Keratinocyte (primary cell): ENCODE measurements at regions not wholly inside any gene's neighbourhood (a gene's known extent, or its start where the extent isn't known, plus 50 kb on each side); places are given as distances from the start of the nearest gene placed in this dataset.

Source experiments
- DNase-seq: peaks from one replicate; pipeline ENCODE4 v3.0.0-alpha.2; 2011; ENCODE audit warnings: low read depth, missing footprints, low spot score
- FAIRE-seq: peaks from 2 replicates; lab custom pipeline; 2011; peaks lifted over from hg19 to GRCh38; lab: Jason Lieb, UNC
- H2AFZ ChIP-seq: 2 replicates; pipeline ENCODE4 v1.6.0; 2012; ENCODE audit warnings: low read length, control low read depth, inconsistent platforms; ENCODE audit not compliant: control insufficient read depth
- H3K27ac ChIP-seq: 2 replicates; pipeline ENCODE4 v1.5.1; 2011; ENCODE audit warnings: low read length; ENCODE audit not compliant: control insufficient read depth, insufficient read depth
- H3K27me3 ChIP-seq: 3 replicates; pipeline ENCODE4 v1.6.0; 2011; ENCODE audit warnings: low read length; ENCODE audit not compliant: control insufficient read depth, insufficient read depth; ENCODE audit errors: extremely low read depth
- H3K36me3 ChIP-seq, 2 experiments: 2 replicates in 1 of 2; 3 replicates in 1 of 2; pipeline ENCODE4 v1.5.1; 2011; ENCODE audit warnings: low read length in 2 of 2, mild to moderate bottlenecking in 1 of 2; ENCODE audit not compliant: control insufficient read depth in 2 of 2, insufficient read depth in 2 of 2; ENCODE audit errors: extremely low read depth in 1 of 2
- H3K4me1 ChIP-seq: 3 replicates; pipeline ENCODE4 v1.5.1; 2011; ENCODE audit warnings: low read length; ENCODE audit not compliant: control insufficient read depth, insufficient read depth; ENCODE audit errors: extremely low read depth
- H3K4me2 ChIP-seq: 3 replicates; pipeline ENCODE4 v1.6.0; 2011; ENCODE audit warnings: low read depth, low read length; ENCODE audit not compliant: control insufficient read depth, insufficient read depth; ENCODE audit errors: extremely low read depth
- H3K4me3 ChIP-seq, 3 experiments: fragments of 200-600 bp in 1 of 3; sonication (generic) in 1 of 3; 2 replicates in 2 of 3; 3 replicates in 1 of 3; pipeline ENCODE4 v1.5.1; 2011 to 2016; ENCODE audit warnings: low read length in 3 of 3, mild to moderate bottlenecking in 3 of 3, control low read depth in 2 of 3, inconsistent platforms in 1 of 3, low read depth in 1 of 3, mixed read lengths in 1 of 3, mixed run types in 1 of 3, moderate library complexity in 1 of 3; ENCODE audit not compliant: control insufficient read depth in 2 of 3, insufficient read depth in 2 of 3; ENCODE audit errors: extremely low read depth in 1 of 3
- H3K79me2 ChIP-seq: 2 replicates; pipeline ENCODE4 v1.6.0; 2012; ENCODE audit warnings: low read length; ENCODE audit not compliant: control insufficient read depth, insufficient read depth
- H3K9ac ChIP-seq: 3 replicates; pipeline ENCODE4 v1.6.0; 2011; ENCODE audit warnings: low read length; ENCODE audit not compliant: control insufficient read depth, insufficient read depth; ENCODE audit errors: extremely low read depth
- H3K9me1 ChIP-seq: 3 replicates; pipeline ENCODE4 v1.6.0; 2011; ENCODE audit warnings: low read length; ENCODE audit not compliant: control insufficient read depth, insufficient read depth; ENCODE audit errors: extremely low read depth
- H3K9me3 ChIP-seq: 2 replicates; pipeline ENCODE4 v1.5.1; 2012; ENCODE audit warnings: low read depth, low read length; ENCODE audit not compliant: control insufficient read depth
- H4K20me1 ChIP-seq: 3 replicates; pipeline ENCODE4 v1.6.0; 2011; ENCODE audit warnings: low read length; ENCODE audit not compliant: control insufficient read depth, insufficient read depth; ENCODE audit errors: extremely low read depth
- EZH2 ChIP-seq: IDR thresholded peaks from one replicate; pipeline ENCODE4 v1.6.1; 2012; ENCODE audit warnings: inconsistent platforms, mild to moderate bottlenecking, low read length, moderate library complexity
- dilution Hi-C: fragments of 300-500 bp; cut with MboI; formaldehyde crosslinking; loops from one replicate; pipeline ENCODE4 v1.7.0; 2020; ENCODE audit warnings: low sequenced_read_pairs; ENCODE audit not compliant: extremely low pct_ligation_motif_present
- TF ChIP-seq, protein P1 (sequence below), 3 experiments: IDR thresholded peaks in 1 of 3; conservative IDR thresholded peaks in 1 of 3; optimal IDR thresholded peaks in 1 of 3; 2 replicates in 2 of 3; 3 replicates in 1 of 3; pipeline versions ENCODE3 to v1.5.1; 2011; ENCODE audit warnings: low read length in 3 of 3, mild to moderate bottlenecking in 3 of 3, moderate library complexity in 2 of 3, control low read depth in 1 of 3, inconsistent platforms in 1 of 3; ENCODE audit not compliant: insufficient read depth in 2 of 3; ENCODE audit errors: extremely low read depth in 1 of 3

DNA sequence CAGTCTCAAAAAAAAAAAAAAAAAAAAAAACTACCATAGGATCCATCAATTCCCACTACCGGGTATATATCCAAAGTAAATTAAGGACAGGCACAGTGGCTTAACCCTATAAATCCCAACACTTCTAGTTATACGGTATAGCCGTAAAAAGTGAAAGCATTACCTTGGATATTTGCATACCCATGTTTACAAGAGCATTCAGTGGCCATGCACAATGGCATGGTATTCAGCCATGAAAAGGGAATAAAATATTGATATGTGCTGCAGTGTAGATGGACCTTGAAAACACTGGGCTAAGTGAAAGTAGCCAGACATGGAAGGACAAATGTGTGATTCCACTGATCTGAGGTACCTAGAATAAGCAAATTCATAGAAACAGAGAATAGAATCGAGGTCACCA is 111.8 kb upstream of the CAB39 start:
- TF ChIP-seq, protein P1, sequence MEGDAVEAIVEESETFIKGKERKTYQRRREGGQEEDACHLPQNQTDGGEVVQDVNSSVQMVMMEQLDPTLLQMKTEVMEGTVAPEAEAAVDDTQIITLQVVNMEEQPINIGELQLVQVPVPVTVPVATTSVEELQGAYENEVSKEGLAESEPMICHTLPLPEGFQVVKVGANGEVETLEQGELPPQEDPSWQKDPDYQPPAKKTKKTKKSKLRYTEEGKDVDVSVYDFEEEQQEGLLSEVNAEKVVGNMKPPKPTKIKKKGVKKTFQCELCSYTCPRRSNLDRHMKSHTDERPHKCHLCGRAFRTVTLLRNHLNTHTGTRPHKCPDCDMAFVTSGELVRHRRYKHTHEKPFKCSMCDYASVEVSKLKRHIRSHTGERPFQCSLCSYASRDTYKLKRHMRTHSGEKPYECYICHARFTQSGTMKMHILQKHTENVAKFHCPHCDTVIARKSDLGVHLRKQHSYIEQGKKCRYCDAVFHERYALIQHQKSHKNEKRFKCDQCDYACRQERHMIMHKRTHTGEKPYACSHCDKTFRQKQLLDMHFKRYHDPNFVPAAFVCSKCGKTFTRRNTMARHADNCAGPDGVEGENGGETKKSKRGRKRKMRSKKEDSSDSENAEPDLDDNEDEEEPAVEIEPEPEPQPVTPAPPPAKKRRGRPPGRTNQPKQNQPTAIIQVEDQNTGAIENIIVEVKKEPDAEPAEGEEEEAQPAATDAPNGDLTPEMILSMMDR (optimal IDR thresholded peaks at IDR 0.05 in 1 of 3, IDR thresholded peaks at IDR 0.05 in 1 of 3, conservative IDR thresholded peaks at IDR 0.05 in 1 of 3; ENCODE audit: extremely low read depth in 1 of 3, insufficient read depth in 2 of 3, low read length in 3 of 3), result no peak
- no peak for TF ChIP-seq EZH2
- Histone ChIP-seq H3K27me3 (no peaks in the 10 kb centered on the region), H3K4me1 (no peaks in the 10 kb centered on the region), H2AFZ (no peak overlapping the region), H3K9me3 (no peaks in the 10 kb centered on the region), H4K20me1 (no peaks in the 10 kb centered on the region), H3K9ac (no peak overlapping the region), H3K4me3 (no peak overlapping the region), H3K4me2 (no peak overlapping the region), H3K79me2 (no peaks in the 10 kb centered on the region), H3K36me3 (no peaks in the 10 kb centered on the region), H3K9me1 (no peaks in the 10 kb centered on the region), H3K27ac (no peak overlapping the region)
- DNase-seq (no peak), FAIRE-seq (no peak)
- dilution Hi-C loops, result no loop called here

DNA sequence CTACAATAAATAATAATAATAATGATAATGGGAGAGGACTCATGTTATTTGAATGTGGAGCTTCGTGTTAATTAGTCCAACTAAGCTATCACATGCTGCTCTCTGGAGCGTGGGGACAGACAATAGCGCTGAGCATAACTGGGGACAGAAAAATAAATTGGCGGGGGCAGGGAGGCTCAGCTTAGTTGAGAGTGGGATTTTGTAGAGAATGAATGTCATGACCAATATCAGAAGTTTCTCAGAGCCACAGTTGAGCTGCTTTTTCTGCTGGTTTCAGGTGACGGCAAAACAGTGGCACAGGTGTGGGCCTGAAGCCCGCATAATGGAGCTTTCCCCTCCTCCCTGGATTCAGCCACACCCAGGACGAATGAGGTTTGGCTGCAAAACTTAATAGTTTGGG is 111.1 kb upstream of the CAB39 start:
- no peaks in the 10 kb centered on the region for H3K4me1 ChIP-seq
- H3K4me2 ChIP-seq, result no peak overlapping the region
- DNase-seq (no peak), FAIRE-seq (no peak)
- no peaks in the 10 kb centered on the region for H3K27me3 ChIP-seq
- dilution Hi-C loops, result no loop called here
- H3K4me3 ChIP-seq, result no peak overlapping the region
- H3K9ac ChIP-seq, result no peak overlapping the region
- H3K9me1 ChIP-seq, result no peaks in the 10 kb centered on the region
- no peak overlapping the region for H3K27ac ChIP-seq
- no peaks in the 10 kb centered on the region for H3K36me3 ChIP-seq
- TF ChIP-seq, protein P1 (optimal IDR thresholded peaks at IDR 0.05 in 1 of 3, IDR thresholded peaks at IDR 0.05 in 1 of 3, conservative IDR thresholded peaks at IDR 0.05 in 1 of 3; ENCODE audit: extremely low read depth in 1 of 3, insufficient read depth in 2 of 3, low read length in 3 of 3), result no peak
- TF ChIP-seq EZH2, result no peak
- H4K20me1 ChIP-seq, result no peaks in the 10 kb centered on the region
- no peaks in the 10 kb centered on the region for H3K9me3 ChIP-seq
- H2AFZ ChIP-seq, result no peak overlapping the region
- no peaks in the 10 kb centered on the region for H3K79me2 ChIP-seq
